ENCODE measurements at regions not wholly inside any gene's neighbourhood (a gene's known extent, or its start where the extent isn't known, plus 50 kb on each side); places are given as distances from the start of the nearest gene placed in this dataset.
"Not testable (repeated sequence)": the region's sequence is repeated elsewhere in the genome, so short reads cannot be mapped to it uniquely, and the experiment has no call there.

GRCh38 chr13:84645196-84646012 is 763.1 kb upstream of the SLITRK1 start:
- in situ Hi-C loops (cut with MboI; ENCODE audit: low sequenced_read_pairs): no loop called here

DNA sequence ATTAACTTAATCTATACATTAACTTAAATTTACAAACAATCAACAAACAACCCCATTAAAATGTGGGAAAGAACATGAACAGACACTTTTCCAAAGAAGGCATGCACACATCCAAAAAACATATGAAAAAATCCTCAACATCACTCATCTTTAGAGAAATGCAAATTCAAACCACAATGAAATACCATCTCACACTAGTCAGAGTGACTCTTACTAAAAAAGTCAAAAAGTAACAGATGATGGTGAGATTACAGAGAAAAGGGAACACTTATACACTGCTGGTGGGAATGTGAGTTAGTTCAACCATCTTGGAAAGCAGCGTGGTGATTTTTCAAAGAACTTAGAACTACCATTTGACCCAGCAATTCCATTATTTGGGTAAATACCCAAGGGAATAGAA is 759.2 kb upstream of the SLITRK1 start:
- in situ Hi-C loops (cut with MboI; ENCODE audit: low sequenced_read_pairs): no loop called here

DNA sequence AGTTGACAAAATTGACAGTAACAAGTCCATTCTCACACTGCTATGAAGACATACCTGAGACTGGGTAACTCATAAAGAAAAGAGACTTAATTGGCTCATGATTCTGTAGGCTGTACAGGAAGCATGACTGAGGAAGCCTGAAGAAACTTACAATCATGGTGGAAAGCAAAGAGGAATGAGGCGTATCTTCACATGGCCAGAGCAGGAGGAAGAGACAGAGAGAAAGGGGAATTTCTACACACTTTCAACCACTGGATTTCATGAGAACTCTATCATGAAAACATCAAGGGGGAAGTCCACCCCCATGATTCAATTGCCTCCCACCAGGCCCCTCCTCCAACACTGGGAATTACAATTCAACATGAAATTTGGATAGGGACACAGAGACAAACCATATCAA is 758.4 kb upstream of the SLITRK1 start:
- in situ Hi-C loops (cut with MboI; ENCODE audit: low sequenced_read_pairs): no loop called here

DNA sequence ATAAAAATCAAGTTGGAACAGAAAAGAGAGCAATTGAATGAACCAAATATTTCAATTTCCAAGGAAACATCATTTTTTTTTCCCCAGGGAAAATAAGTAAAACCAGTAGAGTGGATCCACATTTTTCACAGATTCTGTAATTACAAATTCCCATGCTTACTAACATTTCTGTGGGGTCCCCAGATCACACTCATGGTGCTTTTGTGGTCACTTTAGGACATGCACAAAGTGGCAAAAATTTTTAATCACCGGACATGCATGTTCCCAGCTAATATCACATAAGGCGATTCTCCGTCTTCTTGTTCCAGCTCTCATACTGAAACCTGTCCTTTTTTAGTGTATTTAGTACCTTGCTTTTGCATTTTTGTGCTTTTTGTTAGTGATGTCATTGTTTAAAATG is 748.2 kb upstream of the SLITRK1 start:
- in situ Hi-C loops (cut with MboI; ENCODE audit: low sequenced_read_pairs): no loop called here

- in situ Hi-C loops (cut with MboI; ENCODE audit: low sequenced_read_pairs): no loop called here
These were observed 734.6 kb upstream of the SLITRK1 start for GRCh38 chr13:84616864-84617263.

GRCh38 chr13:84609716-84610115 is 727.4 kb upstream of the SLITRK1 start:
- in situ Hi-C loops (cut with MboI; ENCODE audit: low sequenced_read_pairs): no loop called here

GRCh38 chr13:84607261-84608013 is 725.2 kb upstream of the SLITRK1 start:
- in situ Hi-C loops (cut with MboI; ENCODE audit: low sequenced_read_pairs): no loop called here

DNA sequence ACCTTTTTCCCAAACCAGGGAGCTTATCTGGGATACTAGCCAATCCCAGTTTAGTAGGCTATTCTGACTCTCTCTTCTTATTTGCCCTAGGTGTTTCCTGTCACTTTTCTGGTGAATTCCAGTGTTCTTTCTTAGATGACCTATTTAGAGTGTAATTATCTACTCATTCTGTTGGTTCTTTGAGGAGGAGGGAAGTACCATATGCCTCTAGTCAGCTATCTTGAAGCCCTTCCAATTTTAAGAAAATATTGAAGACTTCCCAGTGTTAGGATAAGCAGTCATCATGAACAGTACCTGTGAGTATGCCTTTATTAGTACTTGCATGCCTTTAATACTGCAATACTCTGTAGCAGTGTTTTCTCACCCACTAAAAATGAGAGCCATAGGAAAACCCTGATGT is 724.3 kb upstream of the SLITRK1 start:
- in situ Hi-C loops (cut with MboI; ENCODE audit: low sequenced_read_pairs): no loop called here

GRCh38 chr13:84605927-84606326 is 723.7 kb upstream of the SLITRK1 start:
- in situ Hi-C loops (cut with MboI; ENCODE audit: low sequenced_read_pairs): no loop called here

- in situ Hi-C loops (cut with MboI; ENCODE audit: low sequenced_read_pairs): no loop called here
These were observed 709.2 kb upstream of the SLITRK1 start for GRCh38 chr13:84591444-84591843.

DNA sequence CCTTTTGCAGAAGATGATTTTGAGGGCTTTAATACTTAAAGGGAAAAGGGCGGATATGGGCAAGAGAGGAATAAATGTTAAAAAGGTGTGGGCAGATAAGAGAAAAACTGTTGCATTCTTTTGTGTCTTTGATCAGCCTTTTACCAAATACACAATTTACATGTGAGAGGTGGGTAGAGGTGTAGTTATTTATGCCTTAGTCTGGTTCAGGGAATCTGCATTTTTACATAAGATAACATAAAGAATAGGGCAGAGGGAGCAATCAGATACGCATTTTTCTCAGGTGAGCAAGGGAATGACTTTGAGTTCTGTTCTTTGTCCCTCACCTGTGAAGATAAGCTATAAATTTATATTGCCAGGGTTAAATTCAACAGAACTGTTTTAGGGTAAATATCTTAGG is 708.4 kb upstream of the SLITRK1 start:
- in situ Hi-C loops (cut with MboI; ENCODE audit: low sequenced_read_pairs): no loop called here

DNA sequence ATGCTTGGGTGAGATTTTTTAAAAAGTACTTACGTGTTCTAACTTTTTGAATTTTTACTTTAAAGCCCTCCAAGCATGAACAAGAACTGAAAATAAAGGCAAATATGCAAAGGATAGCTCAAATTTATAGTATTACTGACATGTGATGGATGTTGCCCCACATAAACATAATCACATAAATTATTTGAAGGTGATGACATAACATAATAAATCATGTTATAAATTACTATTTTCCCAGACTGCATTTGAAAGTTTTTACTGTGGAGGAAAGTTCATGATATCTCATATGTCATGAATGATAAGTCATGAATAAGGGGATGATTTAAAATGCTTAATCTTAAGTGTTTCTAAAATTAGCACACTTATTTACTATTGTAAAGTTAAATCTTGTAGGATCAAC is 705.7 kb upstream of the SLITRK1 start:
- in situ Hi-C loops (cut with MboI; ENCODE audit: low sequenced_read_pairs): no loop called here

- in situ Hi-C loops (cut with MboI; ENCODE audit: low sequenced_read_pairs): not testable (repeated sequence)
These were observed 697.6 kb upstream of the SLITRK1 start for GRCh38 chr13:84579901-84580300.

DNA sequence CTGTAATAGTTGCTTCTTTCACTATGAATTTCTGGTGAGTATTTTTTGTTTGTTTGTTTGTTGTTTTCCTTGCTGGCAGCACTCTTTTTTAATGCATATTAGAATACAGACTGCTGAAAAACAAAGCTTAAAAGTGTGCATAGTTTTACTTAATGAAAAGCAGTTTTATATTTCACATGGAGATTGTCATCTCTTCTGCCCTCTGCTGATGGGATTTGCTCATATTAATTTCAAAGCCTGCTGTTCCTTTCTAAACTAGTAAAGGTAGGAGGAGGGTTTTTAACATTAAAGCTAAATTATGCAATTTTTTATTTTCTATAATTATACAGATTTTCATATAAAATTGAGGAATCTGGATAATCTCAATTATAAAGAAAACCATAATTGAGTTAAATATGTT is 692.6 kb upstream of the SLITRK1 start:
- in situ Hi-C loops (cut with MboI; ENCODE audit: low sequenced_read_pairs): no loop called here

DNA sequence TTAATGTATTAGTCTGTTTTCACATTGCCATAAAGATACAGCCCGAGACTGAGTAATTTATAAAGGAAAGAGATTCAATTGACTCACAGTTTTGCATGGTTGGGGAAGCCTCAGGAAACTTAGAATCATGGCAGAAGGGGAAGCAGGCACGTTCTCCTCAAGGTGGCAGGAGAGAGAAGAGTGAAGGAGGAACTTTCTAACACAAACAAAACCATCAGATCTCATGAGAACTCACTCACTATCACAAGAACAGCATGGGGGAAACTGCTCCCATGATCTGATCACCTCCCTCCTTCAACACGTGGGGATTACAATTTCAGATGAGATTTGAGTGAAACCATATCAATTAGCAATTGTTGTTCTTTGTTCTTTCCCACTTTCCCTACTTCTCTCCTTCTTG is 689.0 kb upstream of the SLITRK1 start:
- in situ Hi-C loops (cut with MboI; ENCODE audit: low sequenced_read_pairs): no loop called here

- in situ Hi-C loops (cut with MboI; ENCODE audit: low sequenced_read_pairs): no loop called here
These were observed 688.6 kb upstream of the SLITRK1 start for GRCh38 chr13:84570831-84571230.

- in situ Hi-C loops (cut with MboI; ENCODE audit: low sequenced_read_pairs): no loop called here
These were observed 687.1 kb upstream of the SLITRK1 start for GRCh38 chr13:84569366-84569765.

GRCh38 chr13:84567848-84568247 is 685.6 kb upstream of the SLITRK1 start:
- in situ Hi-C loops (cut with MboI; ENCODE audit: low sequenced_read_pairs): no loop called here

GRCh38 chr13:84566780-84567179 is 684.5 kb upstream of the SLITRK1 start:
- in situ Hi-C loops (cut with MboI; ENCODE audit: low sequenced_read_pairs): no loop called here

DNA sequence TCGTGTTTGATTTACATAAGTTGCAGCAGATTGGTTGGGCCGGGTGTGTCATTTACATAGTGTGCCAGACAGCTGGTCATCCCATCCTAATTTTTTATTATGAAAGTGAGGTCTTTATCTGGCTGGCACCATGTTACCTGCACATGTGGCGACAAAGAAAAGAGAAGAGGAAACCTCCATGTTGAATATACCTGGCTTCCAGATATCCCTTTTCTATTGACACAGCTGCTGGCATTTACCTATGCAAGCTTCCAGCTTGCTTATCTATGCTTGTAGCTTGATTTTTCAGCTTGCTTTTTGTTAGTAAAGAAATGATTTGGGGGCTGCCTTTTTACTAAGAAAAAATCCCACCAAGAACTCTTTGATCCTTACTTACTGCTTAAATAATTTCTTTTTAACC is 681.3 kb upstream of the SLITRK1 start:
- in situ Hi-C loops (cut with MboI; ENCODE audit: low sequenced_read_pairs): no loop called here

- in situ Hi-C loops (cut with MboI; ENCODE audit: low sequenced_read_pairs): no loop called here
These were observed 671.0 kb upstream of the SLITRK1 start for GRCh38 chr13:84553227-84553626.

DNA sequence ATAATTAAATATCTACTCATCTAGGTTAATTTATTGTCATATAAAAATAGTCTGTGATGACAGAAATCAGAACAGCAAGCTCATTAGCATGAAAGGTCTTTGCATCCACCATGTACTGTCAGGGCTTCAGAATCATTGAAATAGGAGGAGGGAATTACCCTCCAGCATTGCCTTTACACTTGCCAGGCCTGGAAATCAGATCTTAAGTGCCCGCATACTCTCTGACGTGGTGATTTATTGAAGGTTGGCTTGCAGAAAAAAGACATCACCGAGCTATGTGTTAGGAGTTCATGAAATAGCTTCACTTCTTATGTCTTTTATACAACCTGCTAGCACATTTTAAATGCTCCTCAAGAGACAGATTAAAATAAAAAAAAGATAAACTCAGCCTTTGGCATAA is 661.7 kb upstream of the SLITRK1 start:
- in situ Hi-C loops (cut with MboI; ENCODE audit: low sequenced_read_pairs): no loop called here
